ENCODE measurements at regions not wholly inside any gene's neighbourhood (a gene's known extent, or its start where the extent isn't known, plus 50 kb on each side); places are given as distances from the start of the nearest gene placed in this dataset.
"Not testable (repeated sequence)": the region's sequence is repeated elsewhere in the genome, so short reads cannot be mapped to it uniquely, and the experiment has no call there.

DNA sequence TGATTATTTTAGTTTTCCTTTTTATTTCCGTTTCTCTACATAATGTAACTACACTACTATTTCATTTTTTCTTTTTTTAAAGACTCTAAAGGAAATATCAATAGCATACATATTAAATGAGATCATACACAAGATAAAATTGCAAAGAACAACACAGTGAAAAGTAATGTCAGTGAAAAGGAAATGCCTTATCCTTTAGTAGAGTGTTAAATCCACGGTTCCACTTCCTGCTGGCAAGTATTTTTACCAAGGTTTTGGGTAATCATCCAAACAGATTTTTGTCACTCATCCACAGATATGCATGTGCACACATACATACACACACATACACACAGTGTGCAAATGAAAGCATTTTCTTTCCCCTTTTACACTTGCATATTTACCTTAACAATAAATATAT, 548.9 kb downstream of the PPP4R3C start:
- intact Hi-C loops (cut with DNase I): no loop called here
- Histone ChIP-seq H3K4me3 (no peak overlapping the region), H3K36me3 (no peaks in the 10 kb centered on the region), H3K9me3 (no peaks in the 10 kb centered on the region), H3K27ac (no peak overlapping the region), H3K4me1 (no peaks in the 10 kb centered on the region), H3K27me3 (no peaks in the 10 kb centered on the region)
- DNase-seq (ENCODE audit: extremely low spot score in 2 of 2): no peak
- TF ChIP-seq, protein P1, sequence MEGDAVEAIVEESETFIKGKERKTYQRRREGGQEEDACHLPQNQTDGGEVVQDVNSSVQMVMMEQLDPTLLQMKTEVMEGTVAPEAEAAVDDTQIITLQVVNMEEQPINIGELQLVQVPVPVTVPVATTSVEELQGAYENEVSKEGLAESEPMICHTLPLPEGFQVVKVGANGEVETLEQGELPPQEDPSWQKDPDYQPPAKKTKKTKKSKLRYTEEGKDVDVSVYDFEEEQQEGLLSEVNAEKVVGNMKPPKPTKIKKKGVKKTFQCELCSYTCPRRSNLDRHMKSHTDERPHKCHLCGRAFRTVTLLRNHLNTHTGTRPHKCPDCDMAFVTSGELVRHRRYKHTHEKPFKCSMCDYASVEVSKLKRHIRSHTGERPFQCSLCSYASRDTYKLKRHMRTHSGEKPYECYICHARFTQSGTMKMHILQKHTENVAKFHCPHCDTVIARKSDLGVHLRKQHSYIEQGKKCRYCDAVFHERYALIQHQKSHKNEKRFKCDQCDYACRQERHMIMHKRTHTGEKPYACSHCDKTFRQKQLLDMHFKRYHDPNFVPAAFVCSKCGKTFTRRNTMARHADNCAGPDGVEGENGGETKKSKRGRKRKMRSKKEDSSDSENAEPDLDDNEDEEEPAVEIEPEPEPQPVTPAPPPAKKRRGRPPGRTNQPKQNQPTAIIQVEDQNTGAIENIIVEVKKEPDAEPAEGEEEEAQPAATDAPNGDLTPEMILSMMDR (IDR thresholded peaks at IDR 0.05): no peak
- TF ChIP-seq POLR2AphosphoS5 (IDR thresholded peaks at IDR 0.05; ENCODE audit: insufficient read depth in 1 of 2, low read depth in 1 of 2) (no peak), POLR2A (IDR thresholded peaks at IDR 0.05) (no peak)

DNA sequence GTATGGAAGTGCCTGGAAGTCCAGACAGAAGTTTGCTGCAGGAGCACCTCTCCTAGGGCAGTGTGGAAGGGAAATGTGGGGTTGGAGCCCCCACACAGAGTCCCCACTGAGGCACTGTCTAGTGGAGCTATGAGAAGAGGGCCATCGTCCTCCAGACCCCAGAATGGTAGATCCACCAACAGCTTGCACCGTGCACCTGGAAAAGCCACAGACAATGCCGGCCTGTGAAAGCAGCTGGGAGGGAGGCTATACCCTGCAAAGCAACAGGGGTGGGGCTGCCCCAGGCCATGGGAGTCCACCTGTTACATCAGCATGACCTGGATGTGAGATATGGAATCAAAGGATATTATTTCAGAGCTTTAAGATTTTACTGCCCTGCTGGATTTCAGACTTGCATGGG, 551.4 kb downstream of the PPP4R3C start:
- H3K36me3 ChIP-seq; H3K4me1 ChIP-seq; H3K27me3 ChIP-seq; H3K4me3 ChIP-seq; H3K27ac ChIP-seq; DNase-seq (ENCODE audit: extremely low spot score in 2 of 2); H3K9me3 ChIP-seq; intact Hi-C loops (cut with DNase I): not testable (repeated sequence)

DNA sequence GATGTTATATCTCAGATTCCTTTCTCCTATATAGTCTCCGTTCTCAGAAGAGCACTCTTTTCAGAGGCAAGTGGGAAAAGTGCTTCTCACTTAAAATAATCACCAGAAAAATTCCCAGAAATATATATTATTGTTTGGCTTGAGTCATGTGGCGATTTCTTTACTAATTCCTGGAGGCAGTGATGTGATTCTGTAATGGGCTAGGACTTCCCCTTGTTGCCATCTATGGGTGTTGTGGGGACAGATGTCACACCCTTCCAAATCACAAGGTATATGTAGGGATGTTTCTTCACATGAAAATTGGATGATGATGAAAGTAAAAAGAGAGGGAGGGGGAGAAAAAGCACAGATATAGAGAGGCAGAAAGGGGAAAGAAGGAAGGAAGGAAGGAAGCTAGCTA, 553.4 kb downstream of the PPP4R3C start:
- Histone ChIP-seq H3K4me3 (no peak overlapping the region), H3K27ac (no peak overlapping the region), H3K9me3 (no peaks in the 10 kb centered on the region), H3K27me3 (no peaks in the 10 kb centered on the region), H3K4me1 (no peaks in the 10 kb centered on the region), H3K36me3 (no peaks in the 10 kb centered on the region)
- intact Hi-C loops (cut with DNase I): no loop called here
- TF ChIP-seq, protein P1 (IDR thresholded peaks at IDR 0.05): no peak
- TF ChIP-seq POLR2A (IDR thresholded peaks at IDR 0.05) (no peak), POLR2AphosphoS5 (IDR thresholded peaks at IDR 0.05; ENCODE audit: insufficient read depth in 1 of 2, low read depth in 1 of 2) (no peak)
- DNase-seq (ENCODE audit: extremely low spot score in 2 of 2): no peak

DNA sequence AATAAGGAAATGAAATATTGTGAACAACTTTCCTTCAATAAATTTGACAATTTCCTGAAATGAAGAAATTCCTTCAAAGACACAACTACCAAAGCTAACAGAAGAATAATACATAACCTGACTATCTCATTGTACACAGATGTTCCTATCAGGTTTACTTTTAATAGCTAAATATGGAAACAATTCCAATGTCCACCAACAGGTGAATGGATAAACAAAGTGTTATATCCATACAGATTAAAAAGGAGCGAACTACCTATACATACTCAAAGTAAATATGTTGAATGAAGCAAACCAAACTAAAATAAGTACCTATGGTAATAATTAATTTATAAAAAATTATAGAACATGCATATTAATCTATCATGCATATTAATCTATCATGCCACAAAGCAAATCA, 554.9 kb downstream of the PPP4R3C start:
- Histone ChIP-seq H3K27me3 (no peaks in the 10 kb centered on the region), H3K27ac (no peak overlapping the region), H3K4me3 (no peak overlapping the region), H3K36me3 (no peaks in the 10 kb centered on the region), H3K4me1 (no peaks in the 10 kb centered on the region), H3K9me3 (no peaks in the 10 kb centered on the region)
- no peak for DNase-seq (ENCODE audit: extremely low spot score in 2 of 2)
- TF ChIP-seq POLR2AphosphoS5 (IDR thresholded peaks at IDR 0.05; ENCODE audit: insufficient read depth in 1 of 2, low read depth in 1 of 2) (no peak), POLR2A (IDR thresholded peaks at IDR 0.05) (no peak)
- TF ChIP-seq, protein P1 (IDR thresholded peaks at IDR 0.05): no peak
- intact Hi-C loops (cut with DNase I): no loop called here

DNA sequence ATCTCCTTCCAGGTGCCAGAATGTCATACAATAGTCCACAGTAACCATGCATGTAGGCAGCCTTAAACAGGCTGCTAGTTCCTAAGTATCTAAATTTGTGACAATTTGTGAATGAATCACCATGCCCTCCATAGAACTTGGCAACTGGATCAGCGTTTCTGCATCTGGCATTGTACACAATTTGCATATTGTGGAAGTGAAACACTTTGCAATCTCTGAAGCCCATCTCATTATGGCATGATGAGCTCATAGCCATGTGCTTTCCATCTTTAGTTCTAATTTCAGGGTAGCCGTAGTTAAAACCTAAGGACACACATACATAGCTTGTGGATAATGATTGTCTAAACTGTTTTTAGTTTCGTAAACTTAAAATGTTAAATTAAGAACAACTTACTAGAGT, 573.6 kb downstream of the PPP4R3C start:
- no peak for DNase-seq (ENCODE audit: extremely low spot score in 2 of 2)
- no peak for TF ChIP-seq POLR2A (IDR thresholded peaks at IDR 0.05)
- TF ChIP-seq, protein P1 (IDR thresholded peaks at IDR 0.05): no peak
- no peak for TF ChIP-seq POLR2AphosphoS5 (IDR thresholded peaks at IDR 0.05; ENCODE audit: insufficient read depth in 1 of 2, low read depth in 1 of 2)
- Histone ChIP-seq H3K9me3 (no peaks in the 10 kb centered on the region), H3K4me1 (no peaks in the 10 kb centered on the region), H3K36me3 (no peaks in the 10 kb centered on the region), H3K27me3 (no peaks in the 10 kb centered on the region), H3K27ac (no peak overlapping the region), H3K4me3 (no peak overlapping the region)
- intact Hi-C loops (cut with DNase I): no loop called here

DNA sequence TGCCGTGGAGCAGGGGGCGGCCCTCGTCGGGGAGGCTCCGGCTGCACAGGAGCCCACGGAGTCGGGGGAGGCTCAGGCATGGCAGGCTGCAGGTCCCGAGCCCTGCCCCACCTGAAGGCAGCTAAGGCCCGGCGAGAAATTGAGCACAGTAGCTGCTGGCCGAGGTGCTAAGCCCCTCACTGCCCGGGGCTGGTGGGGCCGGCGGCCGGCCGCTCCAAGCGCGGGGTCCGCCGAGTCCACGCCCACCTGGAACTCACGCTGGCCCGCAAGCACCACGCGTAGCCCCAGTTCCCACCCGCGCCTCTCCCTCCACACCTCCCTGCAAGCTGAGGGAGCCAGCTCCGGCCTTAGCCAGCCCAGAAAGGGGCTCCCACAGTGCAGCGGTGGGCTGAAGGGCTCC, 589.4 kb downstream of the PPP4R3C start:
- intact Hi-C loops (cut with DNase I): no loop called here
- TF ChIP-seq POLR2AphosphoS5 (IDR thresholded peaks at IDR 0.05; ENCODE audit: insufficient read depth in 1 of 2, low read depth in 1 of 2) (no peak), POLR2A (IDR thresholded peaks at IDR 0.05) (no peak)
- TF ChIP-seq, protein P1 (IDR thresholded peaks at IDR 0.05): no peak
- no peaks in the 10 kb centered on the region for H3K27me3 ChIP-seq
- H3K4me1 ChIP-seq: no peaks in the 10 kb centered on the region
- H3K36me3 ChIP-seq: no peaks in the 10 kb centered on the region
- no peaks in the 10 kb centered on the region for H3K9me3 ChIP-seq
- DNase-seq (ENCODE audit: extremely low spot score in 2 of 2): no peak
- H3K27ac ChIP-seq: no peak overlapping the region
- no peak overlapping the region for H3K4me3 ChIP-seq

Measured in vagina (tissue), 2 donors.